Neural cell (in vitro differentiated cells): ENCODE measurements at regions not wholly inside any gene's neighbourhood (a gene's known extent, or its start where the extent isn't known, plus 50 kb on each side); places are given as distances from the start of the nearest gene placed in this dataset.

Experiments
- H2AFZ ChIP-seq: fragments of 200-600, 300-800 bp; sonication (generic), shearing (Covaris generic); 2 replicates; pipeline ENCODE4 v1.6.0; 2014; ENCODE audit warnings: low read depth, mild to moderate bottlenecking, antibody characterized with exemption, low read length, moderate library complexity
- H3F3A ChIP-seq: fragments of 200-600 bp; shearing (Covaris generic); 2 replicates; pipeline ENCODE4 v1.6.1; 2016; ENCODE audit warnings: mild to moderate bottlenecking, moderate library complexity, mixed read lengths, antibody characterized with exemption, low read length; ENCODE audit not compliant: insufficient read depth, poor library complexity, severe bottlenecking
- H3K27ac ChIP-seq: fragments of 200-600, 300-800 bp; sonication (generic), shearing (Covaris generic); 2 replicates; pipeline ENCODE4 v1.5.1; 2014; ENCODE audit warnings: mild to moderate bottlenecking, low read length, moderate library complexity
- H3K27me3 ChIP-seq: fragments of 300-800, 200-600 bp; sonication (generic), shearing (Covaris generic); 2 replicates; pipeline ENCODE4 v1.6.0; 2014; ENCODE audit warnings: mild to moderate bottlenecking, low read depth, low read length, moderate library complexity; ENCODE audit not compliant: insufficient read depth
- H3K36me3 ChIP-seq: fragments of 300-800, 200-600 bp; sonication (generic), shearing (Covaris generic); 2 replicates; pipeline ENCODE4 v1.5.1; 2014; ENCODE audit warnings: mild to moderate bottlenecking, antibody characterized with exemption, low read length, moderate library complexity; ENCODE audit not compliant: insufficient read depth
- H3K4me2 ChIP-seq: fragments of 300-800, 200-600 bp; sonication (generic), shearing (Covaris generic); 2 replicates; pipeline ENCODE4 v1.6.0; 2014; ENCODE audit warnings: mild to moderate bottlenecking, low read length
- H3K4me3 ChIP-seq: fragments of 300-800, 200-600 bp; sonication (generic), shearing (Covaris generic); 2 replicates; pipeline ENCODE4 v1.5.1; 2014; ENCODE audit warnings: mild to moderate bottlenecking, low read length, moderate library complexity
- H3K79me2 ChIP-seq: fragments of 200-600 bp; shearing (Covaris generic); replicated peaks from 2 replicates; pipeline ENCODE4 v1.6.0; 2014; ENCODE audit warnings: mild to moderate bottlenecking, low read length, moderate library complexity; ENCODE audit not compliant: insufficient read depth
- H3K9ac ChIP-seq: fragments of 300-800, 200-600 bp; sonication (generic), shearing (Covaris generic); 2 replicates; pipeline ENCODE4 v1.6.1; 2016; ENCODE audit warnings: mild to moderate bottlenecking, low read length, mixed read lengths
- H3K9me2 ChIP-seq: fragments of 200-600 bp; shearing (Covaris generic); 2 replicates; pipeline ENCODE4 v1.6.1; 2016; ENCODE audit warnings: mild to moderate bottlenecking, low read length, mixed read lengths; ENCODE audit not compliant: insufficient read depth
- H3K9me3 ChIP-seq: fragments of 200-600, 300-800 bp; sonication (generic), shearing (Covaris generic); 2 replicates; pipeline ENCODE4 v1.6.1; 2016; ENCODE audit warnings: mild to moderate bottlenecking, mixed run types, low read length, moderate library complexity, mixed read lengths
- H4K20me1 ChIP-seq: fragments of 200-600 bp; shearing (Covaris generic); 2 replicates; pipeline ENCODE4 v1.6.1; 2016; ENCODE audit warnings: mild to moderate bottlenecking, mixed run types; ENCODE audit not compliant: insufficient read depth
- EP300 ChIP-seq: fragments of 450-650 bp; conservative IDR thresholded peaks from 2 replicates; pipeline ENCODE4 v1.6.1; 2014; ENCODE audit warnings: antibody characterized with exemption, mild to moderate bottlenecking, moderate library complexity; ENCODE audit not compliant: poor library complexity, severe bottlenecking
- EZH2 ChIP-seq: fragments of 200-600, 300-800 bp; shearing (Covaris generic), sonication (generic); IDR thresholded peaks from 2 replicates; pipeline ENCODE4 v1.6.1; 2014; ENCODE audit warnings: antibody characterized with exemption, low read length, borderline replicate concordance, mild to moderate bottlenecking; ENCODE audit not compliant: insufficient read depth, poor library complexity, severe bottlenecking
- MXI1 ChIP-seq: fragments of 450-650 bp; conservative IDR thresholded peaks from 2 replicates; pipeline ENCODE4 v1.6.1; 2014; ENCODE audit warnings: antibody characterized with exemption, mild to moderate bottlenecking; ENCODE audit not compliant: poor library complexity, severe bottlenecking
- POLR2AphosphoS5 ChIP-seq: IDR thresholded peaks from 2 replicates; pipeline ENCODE4 v1.6.1; 2012
- RAD21 ChIP-seq: fragments of 450-650 bp; conservative IDR thresholded peaks from 2 replicates; pipeline ENCODE4 v1.6.1; 2014; ENCODE audit warnings: antibody characterized with exemption, mild to moderate bottlenecking, moderate library complexity
- SMC3 ChIP-seq: fragments of 450-650 bp; conservative IDR thresholded peaks from 2 replicates; pipeline ENCODE4 v1.6.1; 2014; ENCODE audit warnings: antibody characterized with exemption, mild to moderate bottlenecking, moderate library complexity; ENCODE audit not compliant: poor library complexity
- TAF1 ChIP-seq: IDR thresholded peaks from 2 replicates; pipeline ENCODE4 v1.6.1; 2012; ENCODE audit warnings: low read depth
- TF ChIP-seq, protein P1 (sequence below): fragments of 450-650 bp; IDR thresholded peaks from 2 replicates; pipeline ENCODE4 v1.5.1; 2014; ENCODE audit warnings: antibody characterized with exemption, mild to moderate bottlenecking, moderate library complexity; ENCODE audit not compliant: poor library complexity, severe bottlenecking
- TF ChIP-seq, protein P2 (sequence below): IDR thresholded peaks from 2 replicates; pipeline ENCODE4 v1.6.1; 2012; ENCODE audit warnings: borderline replicate concordance

DNA sequence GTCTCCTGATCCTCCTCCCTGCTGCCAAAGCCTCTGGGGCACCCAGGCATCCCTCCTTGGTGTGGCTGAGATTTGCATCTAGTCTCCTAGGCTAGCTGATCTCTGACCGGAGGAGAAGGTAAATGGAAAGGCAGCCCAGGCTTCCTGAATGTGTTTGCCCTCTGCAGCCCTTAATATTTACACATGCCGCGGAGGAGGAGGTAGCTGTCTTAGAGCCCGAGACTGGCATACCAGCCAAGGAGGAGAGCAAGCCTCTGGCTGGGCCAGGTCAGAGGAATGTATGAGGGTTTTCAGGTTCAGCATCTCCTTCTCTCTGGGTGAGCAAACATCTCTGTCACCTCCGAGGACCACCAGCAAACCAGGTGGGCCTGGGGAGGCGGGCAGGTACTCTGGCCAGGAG is 86.0 kb upstream of the GRIK3 start:
- Histone ChIP-seq H3K4me2 (no peak overlapping the region), H4K20me1 (no peaks in the 10 kb centered on the region), H3K79me2 (no peaks in the 10 kb centered on the region), H3F3A (no peaks in the 10 kb centered on the region), H3K27me3 (no peaks in the 10 kb centered on the region), H3K4me3 (no peak overlapping the region), H3K36me3 (no peaks in the 10 kb centered on the region), H2AFZ (no peak overlapping the region), H3K27ac (no peak overlapping the region), H3K9me3 (no peaks in the 10 kb centered on the region), H3K9me2 (no peaks in the 10 kb centered on the region), H3K9ac (no peak overlapping the region)
- TF ChIP-seq POLR2AphosphoS5 (no peak), MXI1 (no peak), EP300 (no peak), EZH2 (no peak), TAF1 (no peak), RAD21 (no peak), SMC3 (no peak)
- TF ChIP-seq, protein P1, sequence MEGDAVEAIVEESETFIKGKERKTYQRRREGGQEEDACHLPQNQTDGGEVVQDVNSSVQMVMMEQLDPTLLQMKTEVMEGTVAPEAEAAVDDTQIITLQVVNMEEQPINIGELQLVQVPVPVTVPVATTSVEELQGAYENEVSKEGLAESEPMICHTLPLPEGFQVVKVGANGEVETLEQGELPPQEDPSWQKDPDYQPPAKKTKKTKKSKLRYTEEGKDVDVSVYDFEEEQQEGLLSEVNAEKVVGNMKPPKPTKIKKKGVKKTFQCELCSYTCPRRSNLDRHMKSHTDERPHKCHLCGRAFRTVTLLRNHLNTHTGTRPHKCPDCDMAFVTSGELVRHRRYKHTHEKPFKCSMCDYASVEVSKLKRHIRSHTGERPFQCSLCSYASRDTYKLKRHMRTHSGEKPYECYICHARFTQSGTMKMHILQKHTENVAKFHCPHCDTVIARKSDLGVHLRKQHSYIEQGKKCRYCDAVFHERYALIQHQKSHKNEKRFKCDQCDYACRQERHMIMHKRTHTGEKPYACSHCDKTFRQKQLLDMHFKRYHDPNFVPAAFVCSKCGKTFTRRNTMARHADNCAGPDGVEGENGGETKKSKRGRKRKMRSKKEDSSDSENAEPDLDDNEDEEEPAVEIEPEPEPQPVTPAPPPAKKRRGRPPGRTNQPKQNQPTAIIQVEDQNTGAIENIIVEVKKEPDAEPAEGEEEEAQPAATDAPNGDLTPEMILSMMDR = no peak
- TF ChIP-seq, protein P2, sequence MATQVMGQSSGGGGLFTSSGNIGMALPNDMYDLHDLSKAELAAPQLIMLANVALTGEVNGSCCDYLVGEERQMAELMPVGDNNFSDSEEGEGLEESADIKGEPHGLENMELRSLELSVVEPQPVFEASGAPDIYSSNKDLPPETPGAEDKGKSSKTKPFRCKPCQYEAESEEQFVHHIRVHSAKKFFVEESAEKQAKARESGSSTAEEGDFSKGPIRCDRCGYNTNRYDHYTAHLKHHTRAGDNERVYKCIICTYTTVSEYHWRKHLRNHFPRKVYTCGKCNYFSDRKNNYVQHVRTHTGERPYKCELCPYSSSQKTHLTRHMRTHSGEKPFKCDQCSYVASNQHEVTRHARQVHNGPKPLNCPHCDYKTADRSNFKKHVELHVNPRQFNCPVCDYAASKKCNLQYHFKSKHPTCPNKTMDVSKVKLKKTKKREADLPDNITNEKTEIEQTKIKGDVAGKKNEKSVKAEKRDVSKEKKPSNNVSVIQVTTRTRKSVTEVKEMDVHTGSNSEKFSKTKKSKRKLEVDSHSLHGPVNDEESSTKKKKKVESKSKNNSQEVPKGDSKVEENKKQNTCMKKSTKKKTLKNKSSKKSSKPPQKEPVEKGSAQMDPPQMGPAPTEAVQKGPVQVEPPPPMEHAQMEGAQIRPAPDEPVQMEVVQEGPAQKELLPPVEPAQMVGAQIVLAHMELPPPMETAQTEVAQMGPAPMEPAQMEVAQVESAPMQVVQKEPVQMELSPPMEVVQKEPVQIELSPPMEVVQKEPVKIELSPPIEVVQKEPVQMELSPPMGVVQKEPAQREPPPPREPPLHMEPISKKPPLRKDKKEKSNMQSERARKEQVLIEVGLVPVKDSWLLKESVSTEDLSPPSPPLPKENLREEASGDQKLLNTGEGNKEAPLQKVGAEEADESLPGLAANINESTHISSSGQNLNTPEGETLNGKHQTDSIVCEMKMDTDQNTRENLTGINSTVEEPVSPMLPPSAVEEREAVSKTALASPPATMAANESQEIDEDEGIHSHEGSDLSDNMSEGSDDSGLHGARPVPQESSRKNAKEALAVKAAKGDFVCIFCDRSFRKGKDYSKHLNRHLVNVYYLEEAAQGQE = no peak

DNA sequence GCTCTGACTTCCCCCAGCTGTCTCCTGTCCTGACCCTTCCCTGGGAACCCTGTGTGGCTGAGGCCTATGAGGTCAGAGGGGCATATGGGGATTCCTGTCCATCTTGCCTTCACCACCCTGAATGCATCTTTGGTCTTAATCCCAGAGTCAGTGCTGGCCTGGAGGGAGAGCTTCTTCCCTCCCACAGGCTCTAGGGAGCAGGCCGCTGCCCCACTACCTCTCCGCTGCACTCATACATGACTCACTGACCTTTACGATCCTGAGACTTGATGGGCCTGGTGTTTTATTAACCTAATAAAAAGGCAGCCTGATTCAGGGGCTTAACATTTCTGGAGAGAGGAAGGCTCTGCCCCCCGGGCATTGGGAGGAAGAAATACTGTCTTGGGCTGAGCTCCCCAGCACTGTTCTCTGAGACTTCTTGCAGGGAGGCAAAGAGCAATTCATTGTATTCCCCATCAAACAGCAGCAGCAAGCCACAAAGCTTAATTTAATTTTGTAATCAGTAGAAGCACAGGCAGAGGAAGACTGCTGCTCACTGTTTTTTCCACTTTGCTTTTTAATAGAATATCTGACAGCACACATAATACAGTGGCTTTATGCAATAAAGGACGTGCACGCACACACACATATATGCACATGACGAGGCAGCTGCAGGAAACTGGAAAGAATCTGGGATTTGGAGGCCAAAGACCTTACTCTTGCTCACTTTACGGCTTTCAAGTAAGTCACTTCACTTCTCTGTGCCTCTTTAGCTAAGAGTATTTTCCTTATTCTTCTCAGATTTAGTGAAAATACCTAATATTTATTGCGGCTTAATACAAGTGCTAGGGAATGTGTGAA is 89.2 kb upstream of the GRIK3 start:
- Histone ChIP-seq H3K36me3 (no peaks in the 10 kb centered on the region), H3K9ac (no peak overlapping the region), H3K9me2 (no peaks in the 10 kb centered on the region), H3K9me3 (no peaks in the 10 kb centered on the region), H3K79me2 (no peaks in the 10 kb centered on the region), H4K20me1 (no peaks in the 10 kb centered on the region), H3K4me3 (no peak overlapping the region), H3K27me3 (no peaks in the 10 kb centered on the region), H3K4me2 (no peak overlapping the region), H2AFZ (no peak overlapping the region), H3K27ac (no peak overlapping the region), H3F3A (no peaks in the 10 kb centered on the region)
- TF ChIP-seq, protein P1 = no peak
- no peak for TF ChIP-seq MXI1
- TF ChIP-seq, protein P2 = no peak
- no peak for TF ChIP-seq TAF1
- TF ChIP-seq POLR2AphosphoS5 = no peak
- TF ChIP-seq EZH2 = no peak
- no peak for TF ChIP-seq EP300
- TF ChIP-seq RAD21 = no peak
- no peak for TF ChIP-seq SMC3
